ENCODE measurements at regions not wholly inside any gene's neighbourhood (a gene's known extent, or its start where the extent isn't known, plus 50 kb on each side); places are given as distances from the start of the nearest gene placed in this dataset.

- TF ChIP-seq CTCF (conservative IDR thresholded peaks at IDR 0.05 in 1 of 2, IDR thresholded peaks at IDR 0.05 in 1 of 2; ENCODE audit: low read depth in 1 of 2, low read length in 2 of 2) (no peak), EZH2 (IDR thresholded peaks at IDR 0.05; ENCODE audit: low read length, missing control alignments) (no peak)
These were observed 324.2 kb upstream of the MAN1A1 start for GRCh38 chr6:119673741-119674140.
